Panc1 (cell line): ENCODE measurements at regions not wholly inside any gene's neighbourhood (a gene's known extent, or its start where the extent isn't known, plus 50 kb on each side); places are given as distances from the start of the nearest gene placed in this dataset.

Source experiments
- ATAC-seq: fragments of 200-7000 bp; cut with Tn5 transposase; 2 replicates; pipeline ENCODE4 v1.9.1; 2020; ENCODE audit warnings: mild to moderate bottlenecking, moderate library complexity
- BruUV-seq: library from RNA; stranded (reverse); fragments of 400-500 nt; replicated peaks from 2 replicates; lab custom pipeline; 2021; lab: Mats Ljungman, UMichigan
- CTCF ChIA-PET: fragments of 300-600 bp; sonication (Branson Sonifier 250); formaldehyde crosslinking; loops from one replicate; lab custom pipeline; 2022; ENCODE audit warnings: antibody characterized with exemption; lab: Charles Lee
- POLR2A ChIA-PET: fragments of 300-600 bp; sonication (Branson Sonifier 250); formaldehyde crosslinking; loops from one replicate; lab custom pipeline; 2022; ENCODE audit warnings: antibody characterized with exemption; lab: Charles Lee
- DNase-seq: peaks from one replicate; pipeline ENCODE4 v3.0.0-alpha.2; 2010; ENCODE audit warnings: low read depth, low spot score
- H3K27ac ChIP-seq: 2 replicates; pipeline ENCODE4 v1.5.1; 2011; ENCODE audit warnings: mild to moderate bottlenecking, low read length, inconsistent platforms
- H3K27me3 ChIP-seq: fragments of 200-500 bp; sonication (Bioruptor generic); 2 replicates; pipeline ENCODE4 v1.6.0; 2014; ENCODE audit warnings: low read length, inconsistent platforms; ENCODE audit not compliant: control insufficient read depth, insufficient read depth
- H3K36me3 ChIP-seq: fragments of 200-500 bp; sonication (Bioruptor generic); 2 replicates; pipeline ENCODE4 v1.5.1; 2014; ENCODE audit warnings: inconsistent platforms, mild to moderate bottlenecking, low read length, moderate library complexity; ENCODE audit not compliant: control insufficient read depth, insufficient read depth
- H3K4me1 ChIP-seq: 2 replicates; pipeline ENCODE4 v1.5.1; 2011; ENCODE audit warnings: inconsistent platforms, mild to moderate bottlenecking, low read length, moderate library complexity; ENCODE audit not compliant: control insufficient read depth, insufficient read depth
- H3K4me3 ChIP-seq, 2 experiments: 2 replicates each; pipeline ENCODE4 v1.5.1; 2011 to 2012; ENCODE audit warnings: low read depth in 2 of 2, low read length in 2 of 2, mild to moderate bottlenecking in 2 of 2, inconsistent platforms in 1 of 2, moderate library complexity in 1 of 2
- H3K9me3 ChIP-seq: fragments of 200-500 bp; sonication (Bioruptor generic); 2 replicates; pipeline ENCODE4 v1.5.1; 2014; ENCODE audit warnings: low read depth, mild to moderate bottlenecking, inconsistent platforms, low read length, moderate library complexity; ENCODE audit not compliant: control insufficient read depth, insufficient read depth
- CTCF ChIP-seq: fragments of 450-650 bp; IDR thresholded peaks from 2 replicates; pipeline ENCODE4 v1.5.1; 2017; ENCODE audit warnings: mild to moderate bottlenecking
- POLR2AphosphoS5 ChIP-seq: IDR thresholded peaks from 2 replicates; pipeline ENCODE4 v1.6.1; 2012; ENCODE audit warnings: mild to moderate bottlenecking, low read depth, low read length, moderate library complexity
- REST ChIP-seq, 2 experiments: IDR thresholded peaks; 2 replicates each; pipeline ENCODE4 v1.6.1; 2011 to 2012; ENCODE audit warnings: low read depth in 2 of 2, control low read depth in 1 of 2, low read length in 1 of 2, mild to moderate bottlenecking in 1 of 2, moderate library complexity in 1 of 2; ENCODE audit not compliant: insufficient read depth in 1 of 2
- SIN3A ChIP-seq: IDR thresholded peaks from 2 replicates; pipeline ENCODE4 v1.6.1; 2012; ENCODE audit warnings: low read depth, mild to moderate bottlenecking, low read length, moderate library complexity, borderline replicate concordance; ENCODE audit not compliant: insufficient read depth
- TCF7L2 ChIP-seq: IDR thresholded peaks from 2 replicates; pipeline ENCODE4 v1.6.1; 2011; ENCODE audit warnings: mild to moderate bottlenecking, low read depth, low read length, inconsistent platforms
- in situ Hi-C: cut with HindIII; loops from 2 replicates; pipeline ENCODE4 v1.10.0; 2016; ENCODE audit warnings: low sequenced_read_pairs, low pct_unique_long_range_greater_than_20kb
- intact Hi-C: fragments of 100-400 bp; cut with micrococcal nuclease; formaldehyde crosslinking; loops from one replicate; pipeline ENCODE4 v1.10.0; 2022; ENCODE audit not compliant: unreplicated experiment

- Histone ChIP-seq H3K27ac (peak overlapping the region; percentile 60), H3K4me1 (peaks cover 24% of the 10 kb centered on the region), H3K9me3 (0 out of 2 replicates have a peak, but pooled peaks cover 3% of the 10 kb centered on the region), H3K27me3 (no peaks in the 10 kb centered on the region), H3K36me3 (peaks cover 6% of the 10 kb centered on the region; the same call in 1 of the 2 replicates), H3K4me3 (no peak overlapping the region)
- BruUV-seq, result no TSS peak
- peak; percentile 32; the same call in 1 of the 2 replicates for ATAC-seq
- intact Hi-C loops (no loop called here), in situ Hi-C loops (no loop called here)
- DNase-seq, result no peak
- TF ChIP-seq REST (IDR thresholded peaks at IDR 0.05; ENCODE audit: insufficient read depth in 1 of 2, low read depth in 2 of 2, low read length in 1 of 2) (no peak), SIN3A (no peak), POLR2AphosphoS5 (no peak), TCF7L2 (no peak), CTCF (no peak)
- ChIA-PET CTCF (no interaction called here), POLR2A (no interaction called here)
Measured at GRCh38 chrX:74231625-74232024, 72.4 kb upstream of the ZCCHC13 start.

GRCh38 chrX:74230094-74230493, 73.9 kb upstream of the ZCCHC13 start:
- POLR2A ChIA-PET, result no interaction called here
- no peak overlapping the region; the same call in 1 of the 2 replicates for H3K27ac ChIP-seq
- no TSS peak for BruUV-seq
- in situ Hi-C loops, result no loop called here
- TF ChIP-seq CTCF (no peak), TCF7L2 (no peak), POLR2AphosphoS5 (no peak), SIN3A (no peak), REST (IDR thresholded peaks at IDR 0.05; ENCODE audit: insufficient read depth in 1 of 2, low read depth in 2 of 2, low read length in 1 of 2) (no peak)
- H3K4me3 ChIP-seq, result no peak overlapping the region
- H3K27me3 ChIP-seq, result no peaks in the 10 kb centered on the region
- H3K9me3 ChIP-seq, result 0 out of 2 replicates have a peak, but pooled peaks cover 3% of the 10 kb centered on the region
- DNase-seq (no peak), ATAC-seq (no peak)
- H3K36me3 ChIP-seq, result peaks cover 8% of the 10 kb centered on the region; the same call in 1 of the 2 replicates
- H3K4me1 ChIP-seq, result peaks cover 24% of the 10 kb centered on the region
- CTCF ChIA-PET, result no interaction called here
- intact Hi-C loops, result no loop called here
